ENCODE measurements at regions not wholly inside any gene's neighbourhood (a gene's known extent, or its start where the extent isn't known, plus 50 kb on each side); places are given as distances from the start of the nearest gene placed in this dataset.

DNA sequence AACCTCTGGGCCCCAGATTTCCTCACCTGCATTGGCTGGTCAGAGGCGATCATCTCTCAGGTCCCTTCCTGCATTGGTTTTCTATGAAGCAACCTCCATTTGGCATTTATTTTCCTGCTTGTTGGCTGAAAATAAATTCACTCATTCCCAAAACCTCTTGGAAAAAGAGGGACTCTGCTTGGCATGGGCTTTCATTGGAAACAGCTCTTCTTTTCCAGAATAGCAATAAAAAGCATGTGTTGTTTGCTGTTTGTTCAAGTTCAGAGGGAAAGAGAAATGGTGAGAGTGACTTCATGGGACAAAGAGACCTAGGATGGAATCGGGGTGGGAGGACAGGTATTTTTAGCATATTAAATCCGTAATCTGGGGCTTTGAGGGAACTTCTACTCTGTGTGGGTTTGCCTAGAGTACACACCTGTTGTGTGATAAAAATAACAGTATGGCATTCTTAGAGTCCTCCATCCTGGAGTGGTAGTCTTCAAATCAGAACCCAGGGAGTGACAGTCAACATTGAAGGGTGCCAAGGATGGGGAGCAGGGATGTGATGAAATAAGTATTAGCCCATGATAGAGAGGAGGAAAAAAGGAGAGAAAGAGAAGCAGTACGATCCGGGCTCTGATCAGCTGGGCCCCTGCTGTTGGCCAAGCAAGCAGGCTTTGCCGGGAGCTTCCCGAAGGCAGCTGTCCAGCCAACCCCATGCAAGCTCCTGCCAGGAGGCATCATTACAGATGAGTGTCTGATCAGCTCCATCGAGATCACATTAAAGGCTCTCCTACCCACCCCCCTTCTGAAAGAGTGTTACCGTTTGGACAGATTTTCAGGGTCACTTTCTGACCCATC, 131.9 kb upstream of the NFIA start:
- TF ChIP-seq, protein P1, sequence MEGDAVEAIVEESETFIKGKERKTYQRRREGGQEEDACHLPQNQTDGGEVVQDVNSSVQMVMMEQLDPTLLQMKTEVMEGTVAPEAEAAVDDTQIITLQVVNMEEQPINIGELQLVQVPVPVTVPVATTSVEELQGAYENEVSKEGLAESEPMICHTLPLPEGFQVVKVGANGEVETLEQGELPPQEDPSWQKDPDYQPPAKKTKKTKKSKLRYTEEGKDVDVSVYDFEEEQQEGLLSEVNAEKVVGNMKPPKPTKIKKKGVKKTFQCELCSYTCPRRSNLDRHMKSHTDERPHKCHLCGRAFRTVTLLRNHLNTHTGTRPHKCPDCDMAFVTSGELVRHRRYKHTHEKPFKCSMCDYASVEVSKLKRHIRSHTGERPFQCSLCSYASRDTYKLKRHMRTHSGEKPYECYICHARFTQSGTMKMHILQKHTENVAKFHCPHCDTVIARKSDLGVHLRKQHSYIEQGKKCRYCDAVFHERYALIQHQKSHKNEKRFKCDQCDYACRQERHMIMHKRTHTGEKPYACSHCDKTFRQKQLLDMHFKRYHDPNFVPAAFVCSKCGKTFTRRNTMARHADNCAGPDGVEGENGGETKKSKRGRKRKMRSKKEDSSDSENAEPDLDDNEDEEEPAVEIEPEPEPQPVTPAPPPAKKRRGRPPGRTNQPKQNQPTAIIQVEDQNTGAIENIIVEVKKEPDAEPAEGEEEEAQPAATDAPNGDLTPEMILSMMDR (IDR thresholded peaks at IDR 0.05; ENCODE audit: borderline replicate concordance, extremely low read depth, insufficient read depth) = no peak
- H3K4me3 ChIP-seq (ENCODE audit: low read length in 3 of 3) = no peak overlapping the region
- intact Hi-C loops (cut with DNase I) = no loop called here
- H3K36me3 ChIP-seq (ENCODE audit: control insufficient read depth in 2 of 3, insufficient read depth in 3 of 3, low read length in 3 of 3) = no peaks in the 10 kb centered on the region
- no peak for FAIRE-seq
- no peak overlapping the region for H3K9ac ChIP-seq (ENCODE audit: low read length in 3 of 3)
- H3K27me3 ChIP-seq (ENCODE audit: control insufficient read depth, insufficient read depth, low read length) = no peaks in the 10 kb centered on the region
- no peak overlapping the region for H3K27ac ChIP-seq (ENCODE audit: low read depth in 2 of 2, low read length in 2 of 2)
- no peaks in the 10 kb centered on the region for H3K4me1 ChIP-seq (ENCODE audit: control insufficient read depth in 2 of 3, insufficient read depth in 2 of 3, low read depth in 1 of 3, low read length in 3 of 3)
- no peaks in the 10 kb centered on the region for H3K9me3 ChIP-seq (ENCODE audit: control insufficient read depth in 2 of 3, insufficient read depth in 1 of 3, low read length in 3 of 3)
- no peak for DNase-seq

GRCh38 chr1:60949826-60950197, 132.5 kb upstream of the NFIA start:
- no peaks in the 10 kb centered on the region for H3K9me3 ChIP-seq (ENCODE audit: control insufficient read depth in 2 of 3, insufficient read depth in 1 of 3, low read length in 3 of 3)
- H3K27me3 ChIP-seq (ENCODE audit: control insufficient read depth, insufficient read depth, low read length) = no peaks in the 10 kb centered on the region
- H3K4me1 ChIP-seq (ENCODE audit: control insufficient read depth in 2 of 3, insufficient read depth in 2 of 3, low read depth in 1 of 3, low read length in 3 of 3) = no peaks in the 10 kb centered on the region
- no peak overlapping the region for H3K27ac ChIP-seq (ENCODE audit: low read depth in 2 of 2, low read length in 2 of 2)
- TF ChIP-seq, protein P1 (IDR thresholded peaks at IDR 0.05; ENCODE audit: borderline replicate concordance, extremely low read depth, insufficient read depth) = no peak
- no peak for DNase-seq
- no peak for FAIRE-seq
- H3K9ac ChIP-seq (ENCODE audit: low read length in 3 of 3) = no peak overlapping the region
- intact Hi-C loops (cut with DNase I) = no loop called here
- no peaks in the 10 kb centered on the region for H3K36me3 ChIP-seq (ENCODE audit: control insufficient read depth in 2 of 3, insufficient read depth in 3 of 3, low read length in 3 of 3)
- H3K4me3 ChIP-seq (ENCODE audit: low read length in 3 of 3) = no peak overlapping the region

- no peak overlapping the region for H3K27ac ChIP-seq (ENCODE audit: low read depth in 2 of 2, low read length in 2 of 2)
- DNase-seq (no peak), FAIRE-seq (no peak)
- H3K4me3 ChIP-seq (ENCODE audit: low read length in 3 of 3) = no peak overlapping the region
- intact Hi-C loops (cut with DNase I) = no loop called here
- H3K9me3 ChIP-seq (ENCODE audit: control insufficient read depth in 2 of 3, insufficient read depth in 1 of 3, low read length in 3 of 3) = no peaks in the 10 kb centered on the region
- H3K36me3 ChIP-seq (ENCODE audit: control insufficient read depth in 2 of 3, insufficient read depth in 3 of 3, low read length in 3 of 3) = no peaks in the 10 kb centered on the region
- H3K4me1 ChIP-seq (ENCODE audit: control insufficient read depth in 2 of 3, insufficient read depth in 2 of 3, low read depth in 1 of 3, low read length in 3 of 3) = no peaks in the 10 kb centered on the region
- no peak overlapping the region for H3K9ac ChIP-seq (ENCODE audit: low read length in 3 of 3)
- TF ChIP-seq, protein P1 (IDR thresholded peaks at IDR 0.05; ENCODE audit: borderline replicate concordance, extremely low read depth, insufficient read depth) = no peak
- no peaks in the 10 kb centered on the region for H3K27me3 ChIP-seq (ENCODE audit: control insufficient read depth, insufficient read depth, low read length)
Measured at GRCh38 chr1:60949154-60949825, 133.1 kb upstream of the NFIA start.
